Lower lobe of right lung (tissue), 2 donors: ENCODE measurements at regions not wholly inside any gene's neighbourhood (a gene's known extent, or its start where the extent isn't known, plus 50 kb on each side); places are given as distances from the start of the nearest gene placed in this dataset.
A peak's percentile ranks its signal among the peaks of the same experiment; 100 is the strongest.
"Not testable (repeated sequence)": the region's sequence is repeated elsewhere in the genome, so short reads cannot be mapped to it uniquely, and the experiment has no call there.

Experiments
- ATAC-seq, 2 donors: fragments of 200-7000 bp; cut with Tn5 transposase; one replicate each; pipeline ENCODE4 v1.9.1; 2020 to 2022; ENCODE audit warnings: mild to moderate bottlenecking in 2 of 2, moderate library complexity in 2 of 2
- DNase-seq: peaks from one replicate; pipeline ENCODE4 v3.0.0-alpha.2; 2020
- H3K27ac ChIP-seq: fragments of 200-600 bp; one replicate; pipeline ENCODE4 v1.8.0; 2022
- H3K27me3 ChIP-seq: fragments of 200-600 bp; one replicate; pipeline ENCODE4 v1.8.0; 2022; ENCODE audit warnings: low read depth
- H3K36me3 ChIP-seq: fragments of 200-600 bp; one replicate; pipeline ENCODE4 v1.8.0; 2022; ENCODE audit warnings: mild to moderate bottlenecking
- H3K4me1 ChIP-seq: fragments of 200-600 bp; one replicate; pipeline ENCODE4 v1.8.0; 2022
- H3K4me3 ChIP-seq: fragments of 200-600 bp; one replicate; pipeline ENCODE4 v1.8.0; 2022; ENCODE audit warnings: mild to moderate bottlenecking
- H3K9me3 ChIP-seq: fragments of 200-600 bp; one replicate; pipeline ENCODE4 v1.8.0; 2022
- CTCF ChIP-seq: fragments of 200-600 bp; IDR thresholded peaks from one replicate; pipeline ENCODE4 v1.8.0; 2022; ENCODE audit warnings: antibody characterized with exemption, mild to moderate bottlenecking
- intact Hi-C: fragments of 100-400 bp; cut with DNase I; formaldehyde crosslinking; loops from one replicate; pipeline ENCODE4 v1.11.0; 2022
- donor health status: DM: no; HTN: yes; CAD: no; lungs with severe emphysema.

GRCh38 chr2:12014088-12014960, 267.9 kb downstream of the LPIN1 start:
- H3K4me1 ChIP-seq, result no peaks in the 10 kb centered on the region
- intact Hi-C loops, result no loop called here
- H3K27ac ChIP-seq, result no peak overlapping the region
- H3K27me3 ChIP-seq, result no peaks in the 10 kb centered on the region
- no peak for TF ChIP-seq CTCF
- no peaks in the 10 kb centered on the region for H3K36me3 ChIP-seq
- no peaks in the 10 kb centered on the region for H3K9me3 ChIP-seq
- peak; percentile 53 for DNase-seq
- no peak overlapping the region for H3K4me3 ChIP-seq
- ATAC-seq, result peak; percentile 33 to 67

- Histone ChIP-seq H3K4me3 (no peak overlapping the region), H3K27ac (no peak overlapping the region), H3K27me3 (no peaks in the 10 kb centered on the region), H3K36me3 (no peaks in the 10 kb centered on the region), H3K9me3 (peaks cover 12% of the 10 kb centered on the region), H3K4me1 (no peaks in the 10 kb centered on the region)
- no peak for TF ChIP-seq CTCF
- no peak for DNase-seq
- intact Hi-C loops, result no loop called here
- ATAC-seq, result no peak
These were observed 271.2 kb downstream of the LPIN1 start for GRCh38 chr2:12017499-12018157.

- H3K27ac ChIP-seq, H3K4me3 ChIP-seq, H3K36me3 ChIP-seq, intact Hi-C loops, H3K4me1 ChIP-seq, ATAC-seq, DNase-seq, H3K27me3 ChIP-seq: not testable (repeated sequence)
- H3K9me3 ChIP-seq, result peaks cover 12% of the 10 kb centered on the region
These were observed 272.3 kb downstream of the LPIN1 start for GRCh38 chr2:12018726-12019125.

GRCh38 chr2:12020833-12021469, 274.5 kb downstream of the LPIN1 start:
- DNase-seq (no peak), ATAC-seq (no peak)
- TF ChIP-seq CTCF, result no peak
- intact Hi-C loops, result no loop called here
- Histone ChIP-seq H3K27ac (no peak overlapping the region), H3K27me3 (no peaks in the 10 kb centered on the region), H3K36me3 (no peaks in the 10 kb centered on the region), H3K4me1 (no peaks in the 10 kb centered on the region), H3K4me3 (no peak overlapping the region), H3K9me3 (peaks cover 12% of the 10 kb centered on the region)

GRCh38 chr2:12024197-12024907, 277.9 kb downstream of the LPIN1 start:
- DNase-seq, H3K27me3 ChIP-seq, H3K4me1 ChIP-seq, H3K27ac ChIP-seq, H3K4me3 ChIP-seq, H3K36me3 ChIP-seq, ATAC-seq, intact Hi-C loops: not testable (repeated sequence)
- peaks cover 12% of the 10 kb centered on the region for H3K9me3 ChIP-seq

GRCh38 chr2:12027136-12027535, 280.7 kb downstream of the LPIN1 start:
- DNase-seq, result no peak
- Histone ChIP-seq H3K27ac (no peak overlapping the region), H3K36me3 (no peaks in the 10 kb centered on the region), H3K4me3 (no peak overlapping the region), H3K9me3 (no peaks in the 10 kb centered on the region), H3K4me1 (no peaks in the 10 kb centered on the region), H3K27me3 (no peaks in the 10 kb centered on the region)
- ATAC-seq, result no peak
- TF ChIP-seq CTCF, result no peak
- intact Hi-C loops, result no loop called here
